Neural cell (in vitro differentiated cells): ENCODE measurements at regions not wholly inside any gene's neighbourhood (a gene's known extent, or its start where the extent isn't known, plus 50 kb on each side); places are given as distances from the start of the nearest gene placed in this dataset.

ENCODE experiments used
- CTCF ChIP-seq: fragments of 450-650 bp; IDR thresholded peaks from 2 replicates; pipeline ENCODE4 v1.5.1; 2014; ENCODE audit warnings: antibody characterized with exemption, mild to moderate bottlenecking, moderate library complexity; ENCODE audit not compliant: poor library complexity, severe bottlenecking
- EP300 ChIP-seq: fragments of 450-650 bp; conservative IDR thresholded peaks from 2 replicates; pipeline ENCODE4 v1.6.1; 2014; ENCODE audit warnings: antibody characterized with exemption, mild to moderate bottlenecking, moderate library complexity; ENCODE audit not compliant: poor library complexity, severe bottlenecking
- EZH2 ChIP-seq: fragments of 200-600, 300-800 bp; shearing (Covaris generic), sonication (generic); IDR thresholded peaks from 2 replicates; pipeline ENCODE4 v1.6.1; 2014; ENCODE audit warnings: antibody characterized with exemption, low read length, borderline replicate concordance, mild to moderate bottlenecking; ENCODE audit not compliant: insufficient read depth, poor library complexity, severe bottlenecking
- MXI1 ChIP-seq: fragments of 450-650 bp; conservative IDR thresholded peaks from 2 replicates; pipeline ENCODE4 v1.6.1; 2014; ENCODE audit warnings: antibody characterized with exemption, mild to moderate bottlenecking; ENCODE audit not compliant: poor library complexity, severe bottlenecking
- POLR2AphosphoS5 ChIP-seq: IDR thresholded peaks from 2 replicates; pipeline ENCODE4 v1.6.1; 2012
- RAD21 ChIP-seq: fragments of 450-650 bp; conservative IDR thresholded peaks from 2 replicates; pipeline ENCODE4 v1.6.1; 2014; ENCODE audit warnings: antibody characterized with exemption, mild to moderate bottlenecking, moderate library complexity
- REST ChIP-seq: IDR thresholded peaks from 2 replicates; pipeline ENCODE4 v1.6.1; 2012; ENCODE audit warnings: borderline replicate concordance
- SMC3 ChIP-seq: fragments of 450-650 bp; conservative IDR thresholded peaks from 2 replicates; pipeline ENCODE4 v1.6.1; 2014; ENCODE audit warnings: antibody characterized with exemption, mild to moderate bottlenecking, moderate library complexity; ENCODE audit not compliant: poor library complexity
- TAF1 ChIP-seq: IDR thresholded peaks from 2 replicates; pipeline ENCODE4 v1.6.1; 2012; ENCODE audit warnings: low read depth

GRCh38 chr13:62781866-62782265 is 1366.2 kb upstream of the PCDH20 start:
- TF ChIP-seq POLR2AphosphoS5 (no peak), CTCF (no peak), EZH2 (no peak), EP300 (no peak), MXI1 (no peak), SMC3 (no peak), RAD21 (no peak), REST (no peak), TAF1 (no peak)
